HG02885 (cell line): ENCODE measurements at regions not wholly inside any gene's neighbourhood (a gene's known extent, or its start where the extent isn't known, plus 50 kb on each side); places are given as distances from the start of the nearest gene placed in this dataset.
A peak's percentile ranks its signal among the peaks of the same experiment; 100 is the strongest.

Experiments
- ATAC-seq: cut with Tn5 transposase; IDR thresholded peaks from one replicate; pipeline ENCODE4 v1.9.1; 2021; ENCODE audit warnings: mild to moderate bottlenecking; ENCODE audit not compliant: unreplicated experiment, poor library complexity

DNA sequence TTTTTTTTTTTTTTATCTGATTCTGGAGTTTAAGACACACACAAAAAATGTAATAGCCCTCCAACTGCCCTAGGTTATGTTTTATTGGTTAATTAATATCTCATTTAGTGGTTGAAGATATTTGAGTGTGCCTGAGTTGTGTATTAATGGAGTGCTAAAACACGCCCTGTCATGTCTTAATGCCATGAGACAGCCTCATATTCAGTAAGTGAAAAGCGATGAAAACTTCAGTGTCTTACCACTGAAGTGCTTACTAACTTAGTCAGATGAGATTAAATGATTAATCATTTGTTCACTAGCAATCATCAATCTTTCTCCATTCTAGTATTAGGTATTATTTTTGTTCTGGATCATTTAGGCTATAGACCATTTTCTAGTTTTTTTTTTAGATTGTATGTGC lies 544.7 kb upstream of the ROBO2 start:
- no peak for ATAC-seq

DNA sequence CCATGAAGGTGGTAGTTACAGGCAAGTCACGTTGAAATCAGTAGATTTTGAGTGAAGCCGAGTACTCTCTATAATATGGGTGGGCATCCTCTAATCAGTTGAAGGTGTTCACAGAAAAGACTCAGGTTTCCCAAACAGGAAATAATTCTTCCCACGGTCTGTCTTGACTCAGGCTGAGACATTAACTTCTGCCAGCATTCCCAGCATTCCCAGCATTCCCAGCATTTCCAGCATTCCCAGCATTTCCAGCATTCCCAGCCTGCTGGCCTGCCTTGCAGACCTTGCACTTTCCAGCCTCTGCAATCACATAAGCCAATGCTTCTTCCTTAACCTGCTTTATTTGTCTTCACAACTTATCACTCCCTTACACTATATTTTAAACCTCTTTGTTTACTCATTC lies 542.3 kb upstream of the ROBO2 start:
- ATAC-seq: no peak

DNA sequence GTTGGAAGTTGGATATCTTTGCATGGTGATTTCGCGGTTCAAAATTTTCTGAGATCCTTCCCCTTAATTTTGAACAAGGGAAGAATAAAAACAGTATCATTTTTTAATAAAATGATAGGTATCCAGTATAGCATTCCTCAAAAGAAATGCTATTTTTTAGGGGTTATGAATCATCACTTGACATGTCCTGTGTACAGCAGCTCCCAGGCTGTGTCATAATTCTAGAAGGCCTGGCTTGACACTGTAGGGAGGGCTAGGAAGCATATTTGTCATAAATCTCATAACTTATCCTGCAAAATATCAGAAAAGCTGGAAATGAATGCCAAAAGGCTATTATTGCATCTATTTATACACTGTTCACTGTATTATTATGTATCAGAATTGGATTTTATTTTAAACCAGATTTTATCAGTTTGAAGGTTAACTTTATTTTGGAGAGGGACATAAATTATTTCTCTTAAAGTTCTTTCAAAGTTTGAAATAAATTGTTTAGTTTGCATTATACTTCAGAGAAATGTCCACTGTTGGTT lies 539.1 kb upstream of the ROBO2 start:
- ATAC-seq: no peak

DNA sequence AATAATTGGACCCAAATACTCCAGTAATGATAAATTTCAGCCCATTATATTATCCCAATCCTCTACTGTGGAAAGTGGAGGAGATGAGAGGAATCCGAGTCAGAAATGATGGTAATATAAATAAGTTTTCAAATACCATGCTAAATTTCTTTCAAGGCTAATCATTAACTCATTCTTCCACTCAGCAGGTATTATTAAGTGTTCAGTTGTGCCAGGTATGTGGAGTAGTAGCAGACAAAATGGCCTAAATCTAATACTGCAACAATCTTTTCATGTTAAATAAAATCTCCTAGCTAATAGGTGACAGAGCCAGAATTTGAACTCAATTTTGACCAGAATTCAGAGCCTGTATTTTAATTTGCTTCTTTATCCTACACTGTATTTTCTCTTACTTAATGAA lies 538.6 kb upstream of the ROBO2 start:
- ATAC-seq: no peak

DNA sequence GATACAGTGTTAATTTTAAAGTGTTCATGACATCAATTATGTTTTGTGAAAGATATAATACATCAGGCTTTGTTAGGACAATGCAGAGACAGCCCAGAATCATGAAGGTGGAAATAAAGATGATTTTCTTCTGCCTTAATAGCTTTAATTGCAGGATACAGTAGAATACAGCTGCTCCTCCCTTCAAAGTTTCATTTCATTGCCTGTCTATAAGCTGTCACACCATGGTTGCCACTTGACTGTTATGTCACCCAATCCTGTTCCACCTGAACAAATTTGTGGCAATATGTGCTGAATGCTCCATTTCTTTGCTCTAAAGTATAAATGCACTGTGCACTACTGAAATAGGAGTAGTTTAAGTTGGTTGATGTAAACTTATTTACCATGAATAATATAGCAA lies 537.8 kb upstream of the ROBO2 start:
- ATAC-seq: no peak

DNA sequence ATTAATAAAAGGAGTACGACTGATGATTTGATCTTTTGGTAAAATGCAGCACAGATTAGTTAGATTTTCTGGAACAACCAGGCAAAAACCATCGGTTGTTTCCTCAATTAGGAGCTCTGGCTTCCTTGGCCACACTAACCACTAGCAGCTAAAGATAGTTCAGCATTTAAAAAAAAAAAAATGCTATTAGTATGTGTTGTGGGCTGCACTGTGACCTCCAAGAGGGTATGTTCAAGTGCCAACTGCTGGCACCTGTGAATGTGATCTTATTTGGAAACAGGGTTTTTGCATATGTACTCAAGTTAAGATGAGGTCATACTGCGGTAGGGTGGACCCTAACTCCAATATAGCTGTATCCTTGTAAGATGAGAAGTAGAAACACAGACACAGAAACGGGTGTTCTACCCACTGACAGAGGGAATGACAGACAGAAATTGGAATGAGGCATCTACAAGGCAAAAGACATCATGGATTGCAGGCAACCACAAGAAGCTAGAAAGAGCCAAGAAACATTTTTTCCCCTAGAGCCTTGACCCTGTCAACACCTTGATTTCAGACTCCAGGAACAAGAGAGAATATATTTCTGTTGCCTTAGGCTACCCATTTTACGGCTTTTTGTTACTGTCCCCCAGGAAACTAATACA lies 534.6 kb upstream of the ROBO2 start:
- no peak for ATAC-seq

DNA sequence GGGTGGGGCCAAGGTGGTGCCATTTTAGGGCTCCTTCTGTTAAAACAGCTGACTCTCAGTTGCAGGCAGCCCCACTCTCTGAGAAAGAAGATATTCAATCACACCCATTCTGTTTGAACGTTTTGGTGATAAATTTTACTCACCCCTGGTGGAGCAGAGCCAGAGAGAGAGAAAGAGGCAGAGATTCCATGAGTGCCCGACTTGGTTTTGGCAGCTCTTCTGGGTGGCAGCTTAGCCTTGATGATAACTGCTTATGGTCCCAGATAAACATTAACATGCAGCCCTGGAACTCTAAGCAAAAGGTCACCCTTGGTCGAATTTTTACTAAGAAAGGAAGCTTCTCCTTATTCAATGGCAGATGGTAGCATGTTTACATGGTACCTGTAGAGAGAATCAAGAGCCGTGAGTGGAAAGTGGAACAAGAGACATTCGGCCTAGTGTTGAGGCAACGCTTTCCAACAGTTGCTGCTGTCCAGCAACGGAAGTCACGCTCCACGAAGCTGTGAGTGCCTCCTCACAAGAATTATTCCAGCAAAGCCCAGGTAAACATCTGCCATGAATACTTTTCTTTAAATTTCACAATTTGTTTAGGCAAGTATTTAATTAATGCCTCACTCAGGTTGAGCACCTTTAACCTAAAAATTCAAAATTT lies 530.6 kb upstream of the ROBO2 start:
- no peak for ATAC-seq

DNA sequence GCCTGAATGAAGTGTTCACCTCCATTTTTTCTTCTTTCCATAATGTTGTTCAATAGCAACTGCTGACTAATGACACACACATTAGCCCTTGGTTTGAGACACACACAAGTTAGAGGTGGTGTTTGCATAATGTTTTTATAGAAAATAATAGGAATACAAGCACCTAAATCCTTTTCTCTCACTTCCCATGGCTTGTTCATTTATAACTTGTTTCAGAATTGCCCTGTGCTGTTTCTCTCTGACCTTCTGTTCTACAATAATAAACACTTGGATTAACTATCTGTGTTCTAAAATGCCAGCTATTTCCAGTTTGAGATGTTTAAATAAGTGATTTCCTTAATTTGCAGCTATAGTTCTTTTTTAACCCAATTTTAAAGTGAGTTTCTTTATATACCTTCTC lies 525.1 kb upstream of the ROBO2 start:
- no peak for ATAC-seq

DNA sequence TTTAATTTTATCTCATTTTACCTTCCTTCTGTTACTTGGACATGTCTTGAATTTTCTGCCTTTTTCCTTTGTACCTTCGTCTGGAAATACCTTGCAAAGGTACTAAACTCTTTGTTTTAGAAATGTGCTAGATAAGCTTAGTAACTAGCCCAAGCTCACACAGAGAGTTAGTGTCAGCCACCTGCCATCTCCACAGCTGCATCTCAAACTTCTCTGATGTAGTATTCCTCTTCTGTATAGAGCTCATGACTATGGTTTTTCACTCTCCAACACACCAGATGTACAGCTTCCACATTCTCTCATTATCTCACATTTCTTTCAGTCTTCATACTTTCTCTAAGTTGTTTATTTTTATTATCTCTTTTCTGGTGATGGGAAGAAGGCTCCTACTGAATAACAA lies 516.6 kb upstream of the ROBO2 start:
- ATAC-seq: no peak

DNA sequence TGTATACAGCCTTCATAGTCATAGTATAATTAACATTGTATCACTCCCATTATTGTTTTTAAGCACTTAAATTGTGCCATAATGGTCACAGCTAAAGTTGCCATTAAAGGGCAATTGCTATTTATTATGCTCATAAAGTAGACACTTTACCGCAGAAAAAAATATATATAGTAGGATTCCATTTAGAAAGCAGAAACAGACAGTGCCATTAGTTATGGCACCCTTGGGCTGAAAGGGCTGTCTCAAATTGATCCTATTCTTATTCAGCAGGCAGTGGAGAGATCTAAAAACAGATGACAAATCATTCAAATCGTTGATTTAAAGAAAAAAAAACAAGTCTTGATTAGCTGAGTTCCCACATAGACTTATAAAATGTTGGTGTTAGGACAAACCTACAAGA lies 514.2 kb upstream of the ROBO2 start:
- no peak for ATAC-seq

DNA sequence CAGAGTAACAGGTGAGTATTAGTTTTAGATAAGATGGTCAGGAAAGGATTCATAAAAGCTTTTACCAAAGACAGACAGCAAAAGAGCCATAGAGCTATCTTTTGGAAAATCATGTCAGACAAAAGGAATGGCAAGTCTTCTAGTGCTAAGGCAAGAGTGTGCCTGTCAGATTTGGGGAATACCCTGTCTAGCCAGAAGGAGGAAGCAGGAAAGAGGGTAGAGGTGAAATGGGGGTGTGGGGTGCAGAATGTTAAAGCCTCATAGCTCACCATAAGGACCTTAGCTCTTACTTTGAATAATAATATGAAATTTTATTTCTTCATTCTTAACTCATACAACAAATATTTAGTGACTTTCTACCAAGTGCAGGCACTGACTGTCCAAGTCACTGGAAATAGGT lies 512.1 kb upstream of the ROBO2 start:
- peak; percentile 40 for ATAC-seq

DNA sequence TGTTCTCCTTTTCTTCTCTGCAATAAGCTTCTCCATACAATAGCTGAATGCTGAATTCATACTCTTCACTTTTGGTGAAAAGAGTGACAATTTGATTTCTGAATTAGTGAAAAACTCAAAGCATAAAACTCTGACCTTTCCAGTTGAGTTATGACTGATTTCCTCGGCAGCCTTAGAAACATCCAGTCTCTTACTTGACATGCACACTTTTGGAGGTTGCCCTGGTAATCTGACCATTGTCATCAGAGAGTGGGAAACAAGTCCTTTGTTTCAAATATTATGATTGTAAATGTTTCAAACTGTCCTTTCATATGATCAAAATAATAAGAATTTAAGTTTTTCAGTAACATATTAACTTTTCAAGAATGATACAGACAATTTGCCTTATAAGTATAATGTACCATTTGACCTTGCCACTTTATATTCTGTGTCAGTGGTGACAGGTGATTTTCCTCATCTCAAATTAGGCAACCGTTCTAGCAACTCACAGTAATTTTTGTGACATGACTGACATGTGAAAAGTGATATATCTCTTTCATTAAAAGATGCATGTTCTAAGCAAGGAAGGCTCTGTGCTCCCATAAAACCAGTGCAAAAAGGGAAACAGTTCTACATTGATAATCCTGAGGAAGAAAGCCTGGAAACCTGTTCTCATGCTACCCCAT lies 507.6 kb upstream of the ROBO2 start:
- no peak for ATAC-seq

DNA sequence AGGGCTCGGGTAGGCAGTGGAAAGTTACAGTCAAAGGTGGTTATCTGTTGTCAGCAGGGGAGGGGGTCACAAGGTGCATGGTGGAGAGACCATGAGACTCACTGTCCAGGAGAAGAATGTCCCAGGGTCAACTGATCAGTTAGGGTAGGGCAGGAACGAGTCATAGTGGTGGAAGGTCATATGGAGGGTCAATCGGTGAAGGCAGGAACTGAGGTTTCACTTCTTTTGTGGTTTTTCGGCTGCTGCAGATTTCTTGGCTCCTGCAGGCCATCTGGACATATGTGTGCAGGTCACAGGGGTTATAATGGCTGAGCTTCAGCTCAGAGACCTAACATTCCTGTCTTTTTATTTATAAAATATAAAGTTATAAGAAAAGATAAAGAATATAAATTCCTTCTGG lies 506.2 kb upstream of the ROBO2 start:
- ATAC-seq: peak; percentile 64

DNA sequence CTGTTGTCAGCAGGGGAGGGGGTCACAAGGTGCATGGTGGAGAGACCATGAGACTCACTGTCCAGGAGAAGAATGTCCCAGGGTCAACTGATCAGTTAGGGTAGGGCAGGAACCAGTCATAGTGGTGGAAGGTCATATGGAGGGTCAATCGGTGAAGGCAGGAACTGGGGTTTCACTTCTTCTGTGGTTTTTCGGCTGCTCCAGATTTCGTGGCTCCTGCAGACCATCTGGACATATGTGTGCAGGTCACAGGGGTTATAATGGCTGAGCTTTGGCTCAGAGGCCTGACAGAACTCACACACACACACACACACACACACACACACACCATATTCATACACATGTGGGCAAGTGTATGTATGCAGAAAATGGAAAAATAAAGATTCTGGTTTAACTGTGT lies 502.0 kb upstream of the ROBO2 start:
- ATAC-seq: peak; percentile 76

DNA sequence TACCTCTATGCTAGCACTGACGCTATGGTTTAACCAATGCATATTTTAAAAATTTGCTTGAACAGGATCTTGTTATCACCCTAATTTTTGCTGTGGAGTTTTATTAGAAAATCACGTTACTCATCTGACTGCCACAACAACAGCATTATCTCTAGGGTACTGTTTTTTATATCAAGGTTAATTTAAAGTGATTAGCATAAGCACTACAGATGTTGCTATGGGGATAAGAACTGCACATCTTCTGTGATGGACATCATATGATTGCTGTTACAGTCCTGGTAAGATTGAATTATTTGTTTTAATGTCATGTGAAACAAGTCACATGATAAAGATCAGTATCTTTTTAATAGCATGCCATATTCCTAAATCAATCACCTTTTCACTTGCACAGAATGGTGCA lies 492.2 kb upstream of the ROBO2 start:
- ATAC-seq: no peak

DNA sequence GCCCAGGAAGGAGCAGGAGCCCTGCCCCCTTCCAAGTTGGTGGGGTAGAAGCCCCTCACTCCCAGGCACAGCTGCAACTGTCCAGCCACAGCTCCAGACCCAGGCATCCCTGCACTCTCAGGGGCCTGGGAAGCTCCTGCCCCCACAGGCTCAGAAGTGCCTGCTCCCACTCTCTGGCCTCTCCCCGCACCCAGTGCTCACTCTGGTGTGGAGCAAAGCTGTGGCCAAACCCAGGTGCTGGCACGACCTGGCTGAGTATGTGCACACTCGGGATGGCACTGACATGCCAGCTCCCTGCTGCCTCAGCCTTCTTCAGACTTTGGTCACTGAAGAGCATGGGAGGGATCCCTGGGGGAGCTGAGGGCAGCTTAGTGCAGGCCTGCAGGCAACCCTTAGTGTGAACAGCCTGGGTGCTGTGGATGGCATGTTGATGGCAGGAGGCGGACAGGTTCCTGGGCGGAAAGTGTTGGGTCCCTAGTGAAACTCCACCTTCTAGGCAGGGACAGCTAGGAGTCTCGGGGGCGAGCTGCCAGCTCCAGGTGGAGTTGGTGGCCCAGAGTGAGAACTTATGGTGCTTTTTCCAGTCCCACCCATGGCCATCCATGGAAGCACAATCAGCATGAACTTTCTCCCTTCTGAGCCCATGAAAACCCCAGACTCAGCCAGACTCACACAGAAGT lies 489.2 kb upstream of the ROBO2 start:
- ATAC-seq: no peak

DNA sequence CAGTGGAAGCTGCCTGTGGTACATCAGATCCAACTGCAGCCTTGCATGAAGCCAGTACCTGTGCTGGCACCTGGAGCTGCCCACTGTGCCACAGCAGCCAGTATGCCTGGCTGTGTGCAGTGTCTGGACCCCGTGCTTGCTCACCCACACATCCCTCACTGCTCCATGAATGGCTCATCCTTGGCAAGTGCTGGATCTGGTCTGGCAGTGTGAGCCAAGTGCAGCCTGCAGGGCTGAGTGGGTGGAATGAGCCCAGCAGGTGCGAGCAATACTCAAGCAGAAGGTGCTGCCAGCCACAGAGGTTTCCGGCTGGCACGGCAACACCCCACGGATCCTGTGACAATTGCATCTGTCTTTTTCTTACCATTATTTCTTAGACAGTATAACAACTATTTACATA lies 488.2 kb upstream of the ROBO2 start:
- ATAC-seq: no peak

DNA sequence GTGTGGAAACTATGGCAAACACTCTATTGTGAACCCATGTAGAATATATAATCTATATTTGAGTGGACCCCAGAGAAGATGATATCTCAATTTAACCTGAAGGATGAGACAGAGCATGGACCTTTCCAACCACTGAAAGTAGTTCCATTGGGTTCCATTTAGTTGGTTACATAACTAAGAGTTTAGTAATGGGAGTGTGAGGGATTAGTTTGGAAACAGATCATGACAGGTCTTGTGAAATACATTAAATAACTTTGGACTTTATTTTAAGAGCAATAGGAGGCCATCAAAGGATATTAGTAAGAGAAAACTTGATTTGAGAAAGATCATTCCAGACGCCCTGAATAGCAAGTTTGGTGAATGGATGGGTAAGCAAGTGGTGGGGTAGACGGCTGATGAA lies 487.2 kb upstream of the ROBO2 start:
- ATAC-seq: no peak

DNA sequence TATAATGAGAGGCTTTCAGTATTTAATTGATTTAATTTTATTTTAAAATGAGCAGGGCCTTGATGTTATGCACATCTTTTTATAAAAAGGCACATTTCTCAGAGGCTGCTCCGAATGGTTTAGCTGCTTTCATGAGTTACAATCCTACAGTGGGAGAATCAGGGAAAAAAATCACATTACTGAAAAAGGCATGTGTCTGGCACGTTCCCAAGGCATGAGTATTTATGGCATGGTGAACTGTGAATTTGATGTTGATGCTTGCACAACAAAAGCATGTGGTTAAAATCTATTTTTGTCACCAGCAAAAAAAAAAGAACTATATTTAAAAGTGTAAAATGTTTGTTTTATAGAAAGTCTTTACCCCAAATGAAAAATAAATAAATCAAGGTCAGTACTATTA lies 485.2 kb upstream of the ROBO2 start:
- ATAC-seq: no peak

DNA sequence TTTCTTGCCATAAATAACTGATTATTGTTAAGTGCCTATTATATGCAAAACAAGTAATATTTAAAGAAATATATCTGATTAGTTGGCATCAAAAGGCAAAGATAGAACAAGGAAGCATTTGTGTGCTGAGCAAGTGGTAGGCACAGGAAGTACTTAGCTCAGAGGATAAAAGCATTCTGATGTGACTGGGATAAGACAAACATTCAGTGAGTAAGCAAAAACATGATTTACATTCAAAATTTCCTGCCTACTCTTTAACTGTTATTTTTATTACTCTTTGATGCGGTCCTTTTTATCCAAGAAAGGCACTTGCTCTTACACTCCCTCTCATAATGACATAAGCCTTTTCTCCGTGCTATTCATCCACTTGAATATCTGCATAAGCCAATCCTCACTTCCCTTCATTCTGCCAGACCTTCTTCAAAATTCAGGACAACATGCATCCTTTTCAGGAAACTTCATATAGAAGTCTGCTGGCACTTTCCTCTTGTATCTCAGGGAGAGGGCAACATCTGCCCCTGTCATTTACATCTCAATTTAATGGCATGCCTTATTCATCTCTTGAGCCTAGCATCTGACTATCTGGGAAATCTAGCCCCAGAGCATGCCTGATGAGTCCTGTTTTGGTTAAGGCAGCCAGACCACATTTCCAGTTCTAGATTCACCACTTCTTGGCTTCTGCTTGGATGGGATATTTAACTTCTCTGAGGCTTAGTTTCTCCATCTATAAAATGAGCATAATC lies 478.2 kb upstream of the ROBO2 start:
- ATAC-seq: no peak
